GM21529 (cell line): ENCODE measurements at regions not wholly inside any gene's neighbourhood (a gene's known extent, or its start where the extent isn't known, plus 50 kb on each side); places are given as distances from the start of the nearest gene placed in this dataset.

ENCODE experiments used
- ATAC-seq: cut with Tn5 transposase; IDR thresholded peaks from one replicate; pipeline ENCODE4 v1.9.1; 2021; ENCODE audit not compliant: unreplicated experiment

GRCh38 chr3:193825617-193826016, 232.6 kb downstream of the OPA1 start:
- no peak for ATAC-seq

GRCh38 chr3:193826159-193826795, 233.3 kb downstream of the OPA1 start:
- no peak for ATAC-seq

- ATAC-seq, result no peak
These were observed 234.1 kb downstream of the OPA1 start for GRCh38 chr3:193827040-193827669.

GRCh38 chr3:193827871-193828270, 234.9 kb downstream of the OPA1 start:
- no peak for ATAC-seq

DNA sequence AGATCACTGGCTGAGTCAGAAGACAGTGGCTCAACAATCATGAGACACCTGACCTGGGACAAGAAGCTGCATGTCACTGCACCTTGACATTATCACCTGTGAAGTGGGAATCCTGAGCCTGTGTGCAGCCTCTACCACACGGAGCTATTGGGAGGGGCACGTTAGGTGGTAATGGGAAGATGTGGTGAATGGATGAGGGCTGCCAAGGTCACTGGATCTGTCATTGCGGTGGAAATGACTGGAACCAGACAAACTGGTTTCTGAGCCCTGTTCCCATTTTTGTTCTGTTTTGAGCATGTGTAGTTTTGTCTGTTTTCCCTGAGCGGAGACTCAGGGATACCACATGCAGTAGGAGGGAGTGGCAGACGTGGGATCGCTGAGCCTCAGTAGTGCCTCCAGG, 235.5 kb downstream of the OPA1 start:
- no peak for ATAC-seq

GRCh38 chr3:193829781-193830180, 236.8 kb downstream of the OPA1 start:
- no peak for ATAC-seq

DNA sequence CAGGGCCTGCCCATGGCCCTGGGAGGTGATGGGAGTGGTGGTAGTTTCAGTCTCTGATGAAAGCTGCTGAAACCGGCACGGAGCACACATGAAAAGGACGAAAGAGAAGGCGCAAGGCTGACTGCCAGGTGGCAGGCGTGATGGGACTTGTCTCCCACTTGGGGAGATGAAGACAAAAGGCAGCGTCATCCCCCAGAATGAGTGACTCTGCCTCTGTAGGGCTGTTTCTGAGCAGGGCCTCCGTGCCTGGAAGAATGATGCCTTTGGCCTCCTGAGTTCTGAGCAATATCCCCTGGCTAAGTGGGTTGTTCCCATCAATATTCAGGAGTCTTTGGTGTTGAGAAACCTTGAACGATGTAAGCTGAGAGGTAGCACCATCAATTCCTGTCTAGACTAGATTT, 237.8 kb downstream of the OPA1 start:
- no peak for ATAC-seq

GRCh38 chr3:193831495-193832455, 238.8 kb downstream of the OPA1 start:
- ATAC-seq, result peak; percentile 80

DNA sequence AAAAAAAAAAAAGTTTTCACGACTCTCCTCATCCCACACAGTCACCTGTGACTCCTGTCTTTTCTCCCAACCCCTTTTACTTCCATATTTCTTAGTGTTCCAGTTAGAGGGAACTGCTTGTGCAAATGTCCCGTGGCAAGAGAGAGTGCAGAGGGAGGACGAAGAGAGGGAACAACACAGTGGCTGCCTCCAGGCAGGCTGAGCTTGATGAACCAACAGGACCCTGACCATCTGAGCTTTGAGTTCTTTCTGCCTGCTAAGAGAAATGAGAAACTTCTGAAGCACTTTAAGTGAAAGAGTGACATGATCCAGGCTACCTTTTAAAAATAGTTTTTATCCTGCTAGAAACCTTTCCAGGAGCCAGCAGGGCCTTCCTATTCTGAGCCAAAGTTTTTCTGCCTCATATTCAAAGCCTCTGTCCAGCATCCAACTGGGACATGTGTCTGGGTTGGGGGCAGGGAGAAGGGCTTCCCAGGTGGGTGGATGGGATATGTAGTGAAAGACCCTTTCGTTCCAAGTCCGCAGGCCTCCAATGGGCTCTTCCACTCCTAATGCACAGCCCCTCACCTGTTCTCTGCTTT, 239.9 kb downstream of the OPA1 start:
- no peak for ATAC-seq

GRCh38 chr3:193833592-193833991, 240.6 kb downstream of the OPA1 start:
- ATAC-seq, result no peak

GRCh38 chr3:193835414-193835813, 242.4 kb downstream of the OPA1 start:
- ATAC-seq, result no peak

DNA sequence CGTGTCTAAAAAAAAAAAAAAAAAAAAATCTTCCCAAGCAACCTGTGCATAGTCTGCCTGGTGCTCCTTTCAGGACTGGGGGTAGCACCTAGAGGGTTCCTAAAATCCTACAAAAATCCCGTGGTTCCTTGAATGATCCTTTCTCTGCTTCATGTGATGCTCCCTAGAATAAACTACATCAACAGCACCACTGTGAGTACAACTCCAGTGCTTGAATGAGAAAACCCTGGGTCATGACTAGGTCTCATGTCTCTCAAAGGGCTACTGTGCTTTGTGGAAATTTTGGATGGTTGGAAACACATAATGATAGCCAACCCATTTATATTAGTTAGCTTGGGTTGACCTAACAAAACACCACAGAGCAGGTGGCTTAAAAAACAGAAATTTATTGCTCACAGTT, 243.5 kb downstream of the OPA1 start:
- ATAC-seq, result no peak

GRCh38 chr3:193836918-193837317, 243.9 kb downstream of the OPA1 start:
- ATAC-seq, result no peak

- no peak for ATAC-seq
These were observed 244.4 kb downstream of the OPA1 start for GRCh38 chr3:193837347-193837827.

GRCh38 chr3:193840111-193840641, 247.2 kb downstream of the OPA1 start:
- no peak for ATAC-seq

DNA sequence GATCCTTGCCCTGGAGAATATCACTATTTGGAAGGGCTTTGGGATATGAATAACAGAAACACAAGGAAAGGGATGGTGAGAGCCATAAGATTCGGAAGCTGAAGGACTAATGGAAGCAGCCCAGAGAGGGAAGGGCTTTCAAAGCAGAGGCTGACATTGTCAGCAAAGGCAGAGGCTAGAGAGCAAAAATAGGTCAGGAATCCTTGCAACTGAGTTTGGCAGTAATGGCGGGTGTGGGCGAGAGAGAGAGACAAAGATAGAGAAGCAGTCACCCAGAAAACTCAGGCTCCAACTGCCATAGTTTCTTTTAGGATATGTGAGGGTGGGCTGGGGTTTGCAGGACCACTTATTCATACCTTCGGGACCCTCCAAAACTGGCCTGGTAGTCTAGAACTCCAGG, 248.6 kb downstream of the OPA1 start:
- no peak for ATAC-seq

GRCh38 chr3:193842029-193842798, 249.2 kb downstream of the OPA1 start:
- peak; percentile 77 for ATAC-seq

- ATAC-seq, result no peak
These were observed 249.9 kb downstream of the OPA1 start for GRCh38 chr3:193842832-193843473.

GRCh38 chr3:193843474-193844301, 250.7 kb downstream of the OPA1 start:
- no peak for ATAC-seq
